ENCODE measurements at regions not wholly inside any gene's neighbourhood (a gene's known extent, or its start where the extent isn't known, plus 50 kb on each side); places are given as distances from the start of the nearest gene placed in this dataset.

- TF ChIP-seq EZH2 (IDR thresholded peaks at IDR 0.05; ENCODE audit: low read depth, low read length, severe bottlenecking) (no peak), CEBPB (IDR thresholded peaks at IDR 0.05; ENCODE audit: low read depth, low read length) (no peak), JUN (IDR thresholded peaks at IDR 0.05; ENCODE audit: low read depth, low read length) (no peak), E2F6 (IDR thresholded peaks at IDR 0.05) (no peak), POLR2AphosphoS5 (IDR thresholded peaks at IDR 0.05; ENCODE audit: low read depth, low read length) (no peak), POLR2A (IDR thresholded peaks at IDR 0.05; ENCODE audit: control extremely low read depth in 1 of 2, low read depth in 2 of 2, low read length in 2 of 2) (no peak)
- TF ChIP-seq, protein P1, sequence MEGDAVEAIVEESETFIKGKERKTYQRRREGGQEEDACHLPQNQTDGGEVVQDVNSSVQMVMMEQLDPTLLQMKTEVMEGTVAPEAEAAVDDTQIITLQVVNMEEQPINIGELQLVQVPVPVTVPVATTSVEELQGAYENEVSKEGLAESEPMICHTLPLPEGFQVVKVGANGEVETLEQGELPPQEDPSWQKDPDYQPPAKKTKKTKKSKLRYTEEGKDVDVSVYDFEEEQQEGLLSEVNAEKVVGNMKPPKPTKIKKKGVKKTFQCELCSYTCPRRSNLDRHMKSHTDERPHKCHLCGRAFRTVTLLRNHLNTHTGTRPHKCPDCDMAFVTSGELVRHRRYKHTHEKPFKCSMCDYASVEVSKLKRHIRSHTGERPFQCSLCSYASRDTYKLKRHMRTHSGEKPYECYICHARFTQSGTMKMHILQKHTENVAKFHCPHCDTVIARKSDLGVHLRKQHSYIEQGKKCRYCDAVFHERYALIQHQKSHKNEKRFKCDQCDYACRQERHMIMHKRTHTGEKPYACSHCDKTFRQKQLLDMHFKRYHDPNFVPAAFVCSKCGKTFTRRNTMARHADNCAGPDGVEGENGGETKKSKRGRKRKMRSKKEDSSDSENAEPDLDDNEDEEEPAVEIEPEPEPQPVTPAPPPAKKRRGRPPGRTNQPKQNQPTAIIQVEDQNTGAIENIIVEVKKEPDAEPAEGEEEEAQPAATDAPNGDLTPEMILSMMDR (IDR thresholded peaks at IDR 0.05; ENCODE audit: control extremely low read depth in 1 of 3, insufficient read depth in 1 of 3, low read depth in 1 of 3, low read length in 3 of 3) = no peak
- TF ChIP-seq, protein P2, sequence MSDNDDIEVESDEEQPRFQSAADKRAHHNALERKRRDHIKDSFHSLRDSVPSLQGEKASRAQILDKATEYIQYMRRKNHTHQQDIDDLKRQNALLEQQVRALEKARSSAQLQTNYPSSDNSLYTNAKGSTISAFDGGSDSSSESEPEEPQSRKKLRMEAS (IDR thresholded peaks at IDR 0.05) = no peak
- TF ChIP-seq, protein P3, sequence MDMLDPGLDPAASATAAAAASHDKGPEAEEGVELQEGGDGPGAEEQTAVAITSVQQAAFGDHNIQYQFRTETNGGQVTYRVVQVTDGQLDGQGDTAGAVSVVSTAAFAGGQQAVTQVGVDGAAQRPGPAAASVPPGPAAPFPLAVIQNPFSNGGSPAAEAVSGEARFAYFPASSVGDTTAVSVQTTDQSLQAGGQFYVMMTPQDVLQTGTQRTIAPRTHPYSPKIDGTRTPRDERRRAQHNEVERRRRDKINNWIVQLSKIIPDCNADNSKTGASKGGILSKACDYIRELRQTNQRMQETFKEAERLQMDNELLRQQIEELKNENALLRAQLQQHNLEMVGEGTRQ (IDR thresholded peaks at IDR 0.05; ENCODE audit: low read length) = no peak
Measured at GRCh38 chr2:64837116-64837731, 152.0 kb upstream of the SLC1A4 start.

All from H1 (cell line).